ENCODE measurements at regions not wholly inside any gene's neighbourhood (a gene's known extent, or its start where the extent isn't known, plus 50 kb on each side); places are given as distances from the start of the nearest gene placed in this dataset.

GRCh38 chr12:28065889-28066630, 93.5 kb upstream of the PTHLH start:
- ATAC-seq (no peak), DNase-seq (ENCODE audit: low read depth, low spot score) (no peak)
- Histone ChIP-seq H3K4me2 (ENCODE audit: low read length) (no peak overlapping the region), H3K79me2 (ENCODE audit: insufficient read depth, low read length) (no peaks in the 10 kb centered on the region), H3K4me3 (replicated peaks in 1 of 2; ENCODE audit: low read depth in 1 of 2, low read length in 2 of 2) (no peak overlapping the region), H3K9me2 (ENCODE audit: insufficient read depth) (no peaks in the 10 kb centered on the region), H3K9me3 (ENCODE audit: control insufficient read depth in 1 of 2, insufficient read depth in 1 of 2, low read depth in 1 of 2, low read length in 2 of 2) (no peaks in the 10 kb centered on the region), H3K4me1 (ENCODE audit: control insufficient read depth in 1 of 2, insufficient read depth in 2 of 2, low read length in 2 of 2) (no peaks in the 10 kb centered on the region), H4K20me1 (ENCODE audit: insufficient read depth) (no peaks in the 10 kb centered on the region), H3K27ac (ENCODE audit: low read depth, low read length) (no peak overlapping the region), H2AFZ (ENCODE audit: low read depth, low read length, poor library complexity, severe bottlenecking) (no peak overlapping the region), H3K9ac (ENCODE audit: low read length) (no peak overlapping the region), H3K27me3 (ENCODE audit: insufficient read depth, low read length) (no peaks in the 10 kb centered on the region), H3K36me3 (ENCODE audit: control insufficient read depth in 1 of 2, insufficient read depth in 2 of 2, low read length in 2 of 2) (no peaks in the 10 kb centered on the region)
- no peak for TF ChIP-seq CTCF (IDR thresholded peaks at IDR 0.05 in 2 of 3, conservative IDR thresholded peaks at IDR 0.05 in 1 of 3; ENCODE audit: borderline replicate concordance in 1 of 3, insufficient read depth in 1 of 3, low read depth in 2 of 3, low read length in 2 of 3)
- no peak for TF ChIP-seq ZBTB33 (IDR thresholded peaks at IDR 0.05; ENCODE audit: extremely low read depth, insufficient replicate concordance, low read length)
- no peak for TF ChIP-seq SIN3A (IDR thresholded peaks at IDR 0.05; ENCODE audit: low read depth)
- TF ChIP-seq YY1 (IDR thresholded peaks at IDR 0.05; ENCODE audit: extremely low read depth, insufficient replicate concordance, low read depth, low read length): no peak
- TF ChIP-seq SP1 (IDR thresholded peaks at IDR 0.05; ENCODE audit: low read depth): no peak
- no peak for TF ChIP-seq JUND (IDR thresholded peaks at IDR 0.05)
- TF ChIP-seq EZH2 (IDR thresholded peaks at IDR 0.05): no peak
- no peak for TF ChIP-seq ELF1 (IDR thresholded peaks at IDR 0.05; ENCODE audit: borderline replicate concordance, low read depth)
- TF ChIP-seq FOSL1 (IDR thresholded peaks at IDR 0.05; ENCODE audit: low read depth): no peak
- TF ChIP-seq EGR1 (IDR thresholded peaks at IDR 0.05; ENCODE audit: low read depth): no peak
- TF ChIP-seq ZFX (IDR thresholded peaks at IDR 0.05): no peak
- no peak for TF ChIP-seq CEBPB (IDR thresholded peaks at IDR 0.05; ENCODE audit: low read depth)
- no peak for TF ChIP-seq REST (IDR thresholded peaks at IDR 0.05; ENCODE audit: low read depth)
- TF ChIP-seq TCF7L2 (IDR thresholded peaks at IDR 0.05; ENCODE audit: borderline replicate concordance, extremely low read depth, insufficient read depth, insufficient read length): no peak
- TF ChIP-seq MAX (IDR thresholded peaks at IDR 0.05): no peak
- no peak for TF ChIP-seq POLR2AphosphoS5 (IDR thresholded peaks at IDR 0.05; ENCODE audit: low read depth, low read length)
- no TSS peak for BruUV-seq (replicated peaks)
- RAD21 ChIA-PET (ENCODE audit: low non-redundant PET in 1 of 2, low total read pairs in 2 of 2, uncharacterized antibody in 2 of 2, unreplicated experiment in 2 of 2): no interaction called here
- intact Hi-C loops (cut with micrococcal nuclease): no loop called here
- CTCF ChIA-PET: no interaction called here
- POLR2A ChIA-PET: no interaction called here

Measured in HCT116 (cell line).